Breast epithelium (tissue), 4 donors: ENCODE measurements at regions not wholly inside any gene's neighbourhood (a gene's known extent, or its start where the extent isn't known, plus 50 kb on each side); places are given as distances from the start of the nearest gene placed in this dataset.

ENCODE experiments used
- DNase-seq, 2 donors: peaks; one replicate each; pipeline ENCODE4 v3.0.0-alpha.2; 2019; ENCODE audit warnings: low spot score in 2 of 2
- H3K27ac ChIP-seq, 2 donors: fragments of 200-600 bp; sonication (generic) in 1 of 2; one replicate each; pipeline ENCODE4 v1.5.1; 2016 to 2019; ENCODE audit warnings: mild to moderate bottlenecking in 1 of 2
- H3K27me3 ChIP-seq, 2 donors: fragments of 200-600 bp; sonication (generic) in 1 of 2; one replicate each; pipeline versions ENCODE4 v1.5.1 to v1.6.0; 2017 to 2019; ENCODE audit warnings: control low read depth in 1 of 2, mild to moderate bottlenecking in 1 of 2
- H3K36me3 ChIP-seq: fragments of 200-600 bp; one replicate; pipeline ENCODE4 v1.5.1; 2019
- H3K4me1 ChIP-seq, 2 donors: fragments of 200-600 bp; sonication (generic); one replicate each; pipeline ENCODE4 v1.5.1; 2016 to 2019; ENCODE audit warnings: control low read depth in 1 of 2
- H3K4me3 ChIP-seq, 3 donors: fragments of 200-600 bp; sonication (generic); 1 replicate in 2 of 3; 2 replicates in 1 of 3; pipeline ENCODE4 v1.5.1; 2016 to 2019; ENCODE audit warnings: mild to moderate bottlenecking in 3 of 3, moderate library complexity in 2 of 3
- H3K9me3 ChIP-seq, 2 donors: fragments of 200-600 bp; sonication (generic) in 1 of 2; one replicate each; pipeline ENCODE4 v1.5.1; 2016 to 2019; ENCODE audit warnings: control low read depth in 1 of 2
- CTCF ChIP-seq, 3 donors: fragments of 450-650 bp; IDR thresholded peaks; one replicate each; pipeline ENCODE4 v1.5.1; 2016 to 2017; ENCODE audit warnings: antibody characterized with exemption in 3 of 3, mild to moderate bottlenecking in 3 of 3, moderate library complexity in 3 of 3
- POLR2A ChIP-seq: fragments of 450-650 bp; IDR thresholded peaks from one replicate; pipeline ENCODE4 v1.6.1; 2016; ENCODE audit warnings: antibody characterized with exemption, mild to moderate bottlenecking, moderate library complexity
- POLR2AphosphoS5 ChIP-seq, 3 donors: sonication (generic); formaldehyde crosslinking; IDR thresholded peaks; one replicate each; pipeline ENCODE4 v1.6.1; 2017; ENCODE audit warnings: antibody characterized with exemption in 3 of 3
- intact Hi-C: fragments of 100-400 bp; cut with DNase I; formaldehyde crosslinking; loops from one replicate; pipeline ENCODE4 v1.15.1; 2023; ENCODE audit warnings: low total_unique reads

- Histone ChIP-seq H3K4me1 (no peaks in the 10 kb centered on the region), H3K9me3 (no peaks in the 10 kb centered on the region), H3K36me3 (no peaks in the 10 kb centered on the region), H3K27ac (no peak overlapping the region), H3K27me3 (no peaks in the 10 kb centered on the region), H3K4me3 (no peak overlapping the region)
- TF ChIP-seq POLR2AphosphoS5 (IDR thresholded peaks at IDR 0.05) (no peak), CTCF (IDR thresholded peaks at IDR 0.05) (no peak), POLR2A (no peak)
- DNase-seq = no peak
- intact Hi-C loops = loop anchor here (5.0 kb wide), 1 partner anchor 390 kb away; no protein-coding TSS in a partner anchor
Observed at GRCh38 chr3:110236976-110237610, 834.5 kb upstream of the NECTIN3 start.

- Histone ChIP-seq H3K4me1 (no peaks in the 10 kb centered on the region), H3K36me3 (no peaks in the 10 kb centered on the region), H3K27me3 (no peaks in the 10 kb centered on the region), H3K27ac (no peak overlapping the region), H3K4me3 (no peak overlapping the region), H3K9me3 (no peaks in the 10 kb centered on the region)
- TF ChIP-seq POLR2A (no peak), POLR2AphosphoS5 (IDR thresholded peaks at IDR 0.05) (no peak), CTCF (IDR thresholded peaks at IDR 0.05) (no peak)
- intact Hi-C loops = no loop called here
- DNase-seq = no peak
Observed at GRCh38 chr3:110243081-110243480, 828.5 kb upstream of the NECTIN3 start.

GRCh38 chr3:110246796-110247376 lies 824.7 kb upstream of the NECTIN3 start:
- intact Hi-C loops = no loop called here
- no peaks in the 10 kb centered on the region for H3K9me3 ChIP-seq
- no peak for DNase-seq
- no peaks in the 10 kb centered on the region for H3K4me1 ChIP-seq
- no peaks in the 10 kb centered on the region for H3K36me3 ChIP-seq
- H3K27me3 ChIP-seq = no peaks in the 10 kb centered on the region
- no peak overlapping the region for H3K27ac ChIP-seq
- TF ChIP-seq POLR2A (no peak), POLR2AphosphoS5 (IDR thresholded peaks at IDR 0.05) (no peak), CTCF (IDR thresholded peaks at IDR 0.05) (no peak)
- no peak overlapping the region for H3K4me3 ChIP-seq

GRCh38 chr3:110248666-110249065 lies 823.0 kb upstream of the NECTIN3 start:
- Histone ChIP-seq H3K4me1 (no peaks in the 10 kb centered on the region), H3K9me3 (no peaks in the 10 kb centered on the region), H3K4me3 (no peak overlapping the region), H3K27me3 (no peaks in the 10 kb centered on the region), H3K36me3 (no peaks in the 10 kb centered on the region), H3K27ac (no peak overlapping the region)
- intact Hi-C loops = no loop called here
- TF ChIP-seq POLR2AphosphoS5 (IDR thresholded peaks at IDR 0.05) = no peak
- no peak for TF ChIP-seq CTCF (IDR thresholded peaks at IDR 0.05)
- TF ChIP-seq POLR2A = no peak
- no peak for DNase-seq

- Histone ChIP-seq H3K9me3 (no peaks in the 10 kb centered on the region), H3K27me3 (no peaks in the 10 kb centered on the region), H3K27ac (no peak overlapping the region), H3K4me3 (no peak overlapping the region), H3K4me1 (no peaks in the 10 kb centered on the region), H3K36me3 (no peaks in the 10 kb centered on the region)
- DNase-seq = no peak
- intact Hi-C loops = no loop called here
- no peak for TF ChIP-seq CTCF (IDR thresholded peaks at IDR 0.05)
- no peak for TF ChIP-seq POLR2A
- no peak for TF ChIP-seq POLR2AphosphoS5 (IDR thresholded peaks at IDR 0.05)
Observed at GRCh38 chr3:110253794-110254193, 817.8 kb upstream of the NECTIN3 start.
